ENCODE measurements at regions not wholly inside any gene's neighbourhood (a gene's known extent, or its start where the extent isn't known, plus 50 kb on each side); places are given as distances from the start of the nearest gene placed in this dataset.

- DNase-seq, result no peak
These were observed 208.2 kb upstream of the MYOCD start for GRCh38 chr17:12457493-12457892.

- no peak for DNase-seq
These were observed 206.0 kb upstream of the MYOCD start for GRCh38 chr17:12459736-12460135.

GRCh38 chr17:12463102-12463501, 202.6 kb upstream of the MYOCD start:
- no peak for DNase-seq

GRCh38 chr17:12472252-12473173, 193.2 kb upstream of the MYOCD start:
- DNase-seq, result no peak

- no peak for DNase-seq
These were observed 187.4 kb upstream of the MYOCD start for GRCh38 chr17:12478311-12478710.

GRCh38 chr17:12485361-12485906, 180.3 kb upstream of the MYOCD start:
- DNase-seq, result no peak

- no peak for DNase-seq
These were observed 176.4 kb upstream of the MYOCD start for GRCh38 chr17:12489325-12489724.

GRCh38 chr17:12492450-12492849, 173.2 kb upstream of the MYOCD start:
- no peak for DNase-seq

GRCh38 chr17:12505866-12506265, 159.8 kb upstream of the MYOCD start:
- DNase-seq, result no peak

- DNase-seq, result no peak
These were observed 158.6 kb upstream of the MYOCD start for GRCh38 chr17:12507026-12507595.

GRCh38 chr17:12509801-12510200, 155.9 kb upstream of the MYOCD start:
- no peak for DNase-seq

- no peak for DNase-seq
These were observed 155.2 kb upstream of the MYOCD start for GRCh38 chr17:12510535-12510934.

- DNase-seq, result no peak
These were observed 152.9 kb upstream of the MYOCD start for GRCh38 chr17:12512694-12513355.

GRCh38 chr17:12514596-12514995, 151.1 kb upstream of the MYOCD start:
- DNase-seq, result no peak

- DNase-seq, result no peak
These were observed 145.6 kb upstream of the MYOCD start for GRCh38 chr17:12519956-12520594.

GRCh38 chr17:12521416-12521815, 144.3 kb upstream of the MYOCD start:
- DNase-seq, result no peak

- no peak for DNase-seq
These were observed 143.4 kb upstream of the MYOCD start for GRCh38 chr17:12522336-12522735.

GRCh38 chr17:12522743-12523183, 142.9 kb upstream of the MYOCD start:
- no peak for DNase-seq

- DNase-seq, result no peak
These were observed 142.4 kb upstream of the MYOCD start for GRCh38 chr17:12523244-12523643.

- DNase-seq, result no peak
These were observed 137.7 kb upstream of the MYOCD start for GRCh38 chr17:12528036-12528435.

GRCh38 chr17:12530161-12530560, 135.5 kb upstream of the MYOCD start:
- DNase-seq, result no peak

- no peak for DNase-seq
These were observed 129.7 kb upstream of the MYOCD start for GRCh38 chr17:12536021-12536420.

- no peak for DNase-seq
These were observed 129.2 kb upstream of the MYOCD start for GRCh38 chr17:12536472-12536871.
